ENCODE measurements at regions not wholly inside any gene's neighbourhood (a gene's known extent, or its start where the extent isn't known, plus 50 kb on each side); places are given as distances from the start of the nearest gene placed in this dataset.

DNA sequence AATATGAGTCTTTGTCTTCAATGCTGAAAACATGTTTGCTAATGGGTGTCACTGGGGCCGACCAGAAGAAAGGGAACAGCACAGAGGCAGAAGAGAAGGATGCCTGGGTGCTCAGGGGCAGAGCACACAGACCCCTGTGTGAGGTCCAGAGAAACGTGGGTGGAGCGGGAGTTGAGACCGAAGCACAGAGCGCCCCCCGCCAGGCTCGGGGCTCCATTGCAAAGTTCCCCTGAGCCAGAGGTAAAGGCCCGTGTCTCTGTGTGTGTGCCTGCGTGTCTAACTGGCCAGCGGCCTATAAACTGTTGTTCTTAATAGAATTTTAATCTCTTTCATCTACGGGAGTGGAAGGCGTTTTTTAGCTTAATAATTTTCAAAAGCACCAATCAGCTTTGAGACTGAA, 343.1 kb downstream of the TEX29 start:
- Histone ChIP-seq H3K27ac (ENCODE audit: insufficient read depth, low read length) (no peak overlapping the region), H3K79me2 (ENCODE audit: control insufficient read depth, insufficient read depth, low read length) (no peaks in the 10 kb centered on the region), H3K9ac (ENCODE audit: insufficient read depth, low read length) (no peak overlapping the region), H4K20me1 (ENCODE audit: control insufficient read depth, extremely low read depth, insufficient read depth, low read length) (no peaks in the 10 kb centered on the region), H3K27me3 (ENCODE audit: control insufficient read depth, insufficient read depth, low read length) (no peaks in the 10 kb centered on the region), H2AFZ (ENCODE audit: low read length) (no peak overlapping the region), H3K4me1 (ENCODE audit: control insufficient read depth, extremely low read depth, insufficient read depth, low read length) (no peaks in the 10 kb centered on the region), H3K36me3 (ENCODE audit: control insufficient read depth, insufficient read depth, low read length) (no peaks in the 10 kb centered on the region), H3K4me3 (replicated peaks in 1 of 4; ENCODE audit: control extremely low read depth in 1 of 4, insufficient read depth in 1 of 4, low read depth in 3 of 4, low read length in 4 of 4) (no peak overlapping the region), H3K4me2 (ENCODE audit: extremely low read depth, insufficient read depth, low read length) (no peak overlapping the region), H3K9me3 (ENCODE audit: control insufficient read depth, insufficient read depth, low read depth, low read length) (peaks cover 3% of the 10 kb centered on the region)
- no peak for TF ChIP-seq EZH2 (IDR thresholded peaks at IDR 0.05; ENCODE audit: low read length, missing control alignments)
- DNase-seq (ENCODE audit: low read depth in 2 of 2) = no peak

DNA sequence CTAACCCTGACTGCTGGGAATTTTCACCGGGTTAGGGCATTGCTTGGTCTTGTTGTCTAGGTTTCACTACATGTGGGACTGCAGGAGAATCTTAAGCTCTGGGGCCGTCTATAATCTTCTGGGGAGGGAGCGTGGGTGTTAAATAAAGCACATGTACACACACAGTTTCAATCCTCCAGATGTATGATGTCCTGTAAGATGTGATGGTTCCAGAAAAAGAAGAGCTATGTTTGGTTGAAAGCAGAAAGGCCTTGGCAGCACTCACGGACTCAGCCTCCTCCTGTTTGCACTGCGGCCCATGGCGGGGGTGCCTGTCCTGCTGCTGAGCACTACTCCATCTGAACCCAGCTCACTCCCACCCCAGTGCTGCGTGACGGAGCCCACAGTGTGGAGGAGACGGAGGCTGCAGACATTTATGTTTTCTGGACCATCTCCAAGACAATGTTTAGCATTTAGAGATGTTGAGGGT, 343.5 kb downstream of the TEX29 start:
- Histone ChIP-seq H3K9ac (ENCODE audit: insufficient read depth, low read length) (no peak overlapping the region), H3K4me3 (replicated peaks in 1 of 4; ENCODE audit: control extremely low read depth in 1 of 4, insufficient read depth in 1 of 4, low read depth in 3 of 4, low read length in 4 of 4) (no peak overlapping the region), H3K27me3 (ENCODE audit: control insufficient read depth, insufficient read depth, low read length) (no peaks in the 10 kb centered on the region), H3K4me1 (ENCODE audit: control insufficient read depth, extremely low read depth, insufficient read depth, low read length) (no peaks in the 10 kb centered on the region), H3K36me3 (ENCODE audit: control insufficient read depth, insufficient read depth, low read length) (no peaks in the 10 kb centered on the region), H3K79me2 (ENCODE audit: control insufficient read depth, insufficient read depth, low read length) (no peaks in the 10 kb centered on the region), H4K20me1 (ENCODE audit: control insufficient read depth, extremely low read depth, insufficient read depth, low read length) (no peaks in the 10 kb centered on the region), H2AFZ (ENCODE audit: low read length) (no peak overlapping the region), H3K9me3 (ENCODE audit: control insufficient read depth, insufficient read depth, low read depth, low read length) (peaks cover 3% of the 10 kb centered on the region), H3K27ac (ENCODE audit: insufficient read depth, low read length) (no peak overlapping the region), H3K4me2 (ENCODE audit: extremely low read depth, insufficient read depth, low read length) (no peak overlapping the region)
- no peak for DNase-seq (ENCODE audit: low read depth in 2 of 2)
- TF ChIP-seq CTCF (conservative IDR thresholded peaks at IDR 0.05 in 1 of 2, IDR thresholded peaks at IDR 0.05 in 1 of 2; ENCODE audit: low read depth in 1 of 2, low read length in 2 of 2) = no peak
- TF ChIP-seq EZH2 (IDR thresholded peaks at IDR 0.05; ENCODE audit: low read length, missing control alignments) = no peak

- no peaks in the 10 kb centered on the region for H3K4me1 ChIP-seq (ENCODE audit: control insufficient read depth, extremely low read depth, insufficient read depth, low read length)
- no peak overlapping the region for H2AFZ ChIP-seq (ENCODE audit: low read length)
- no peak overlapping the region for H3K4me3 ChIP-seq (replicated peaks in 1 of 4; ENCODE audit: control extremely low read depth in 1 of 4, insufficient read depth in 1 of 4, low read depth in 3 of 4, low read length in 4 of 4)
- no peaks in the 10 kb centered on the region for H3K27me3 ChIP-seq (ENCODE audit: control insufficient read depth, insufficient read depth, low read length)
- no peak overlapping the region for H3K27ac ChIP-seq (ENCODE audit: insufficient read depth, low read length)
- H3K79me2 ChIP-seq (ENCODE audit: control insufficient read depth, insufficient read depth, low read length) = no peaks in the 10 kb centered on the region
- H3K9ac ChIP-seq (ENCODE audit: insufficient read depth, low read length) = no peak overlapping the region
- peaks cover 3% of the 10 kb centered on the region for H3K9me3 ChIP-seq (ENCODE audit: control insufficient read depth, insufficient read depth, low read depth, low read length)
- H3K36me3 ChIP-seq (ENCODE audit: control insufficient read depth, insufficient read depth, low read length) = no peaks in the 10 kb centered on the region
- DNase-seq (ENCODE audit: low read depth in 2 of 2) = no peak
- H4K20me1 ChIP-seq (ENCODE audit: control insufficient read depth, extremely low read depth, insufficient read depth, low read length) = no peaks in the 10 kb centered on the region
- no peak overlapping the region for H3K4me2 ChIP-seq (ENCODE audit: extremely low read depth, insufficient read depth, low read length)
- TF ChIP-seq EZH2 (IDR thresholded peaks at IDR 0.05; ENCODE audit: low read length, missing control alignments) (no peak), CTCF (conservative IDR thresholded peaks at IDR 0.05 in 1 of 2, IDR thresholded peaks at IDR 0.05 in 1 of 2; ENCODE audit: low read depth in 1 of 2, low read length in 2 of 2) (no peak)
These were observed 344.3 kb downstream of the TEX29 start for GRCh38 chr13:111664696-111665095.
